Lower leg skin (tissue), 4 donors: ENCODE measurements at regions not wholly inside any gene's neighbourhood (a gene's known extent, or its start where the extent isn't known, plus 50 kb on each side); places are given as distances from the start of the nearest gene placed in this dataset.

Experiments used
- DNase-seq, 2 donors: peaks; one replicate each; pipeline ENCODE4 v3.0.0-alpha.2; 2019; ENCODE audit warnings: low spot score in 2 of 2
- H3K4me3 ChIP-seq: fragments of 200-600 bp; sonication (generic); 2 replicates; pipeline ENCODE4 v1.5.1; 2017; ENCODE audit warnings: mild to moderate bottlenecking, low read depth; ENCODE audit not compliant: poor library complexity, severe bottlenecking
- CTCF ChIP-seq, 3 donors: fragments of 450-650 bp; IDR thresholded peaks; one replicate each; pipeline ENCODE4 v1.5.1; 2016; ENCODE audit warnings: antibody characterized with exemption in 3 of 3, mild to moderate bottlenecking in 3 of 3, moderate library complexity in 2 of 3
- POLR2A ChIP-seq, 2 donors: fragments of 450-650 bp; IDR thresholded peaks; one replicate each; pipeline ENCODE4 v1.6.1; 2016 to 2017; ENCODE audit warnings: antibody characterized with exemption in 2 of 2, mild to moderate bottlenecking in 1 of 2, moderate library complexity in 1 of 2
- WGBS, 2 donors: methylation state at CpG; one replicate each; pipeline ENCODE4 v1.1.5; 2018; 5-methylcytosine and 5-hydroxymethylcytosine counted together
- intact Hi-C: fragments of 100-400 bp; cut with DNase I; formaldehyde crosslinking; loops from one replicate; pipeline ENCODE4 v1.15.0; 2023; ENCODE audit warnings: low total_unique reads

GRCh38 chr18:56107821-56108477 lies 520.0 kb upstream of the TCF4 start:
- no peak overlapping the region for H3K4me3 ChIP-seq
- 90 to 93% methylated on average over 5 of the region's 5 CpGs for WGBS, 2 donors
- intact Hi-C loops = no loop called here
- no peak for DNase-seq
- no peak for TF ChIP-seq CTCF (IDR thresholded peaks at IDR 0.05)
- no peak for TF ChIP-seq POLR2A (IDR thresholded peaks at IDR 0.05)

GRCh38 chr18:56100090-56100722 lies 512.2 kb upstream of the TCF4 start:
- no peak overlapping the region for H3K4me3 ChIP-seq
- WGBS, 2 donors = 77 to 81% methylated on average over 6 of the region's 6 CpGs
- TF ChIP-seq CTCF (IDR thresholded peaks at IDR 0.05) (no peak), POLR2A (IDR thresholded peaks at IDR 0.05) (no peak)
- intact Hi-C loops = no loop called here
- DNase-seq = no peak

- no peak for DNase-seq
- intact Hi-C loops = no loop called here
- H3K4me3 ChIP-seq = no peak overlapping the region
- 43 to 48% methylated on average over 5 of the region's 5 CpGs for WGBS, 2 donors
- TF ChIP-seq POLR2A (IDR thresholded peaks at IDR 0.05) = no peak
- TF ChIP-seq CTCF (IDR thresholded peaks at IDR 0.05) = no peak
These were observed 509.6 kb upstream of the TCF4 start for GRCh38 chr18:56097621-56098020.

GRCh38 chr18:56096861-56097260 lies 508.9 kb upstream of the TCF4 start:
- 80 to 81% methylated on average over 4 of the region's 4 CpGs for WGBS, 2 donors
- TF ChIP-seq CTCF (IDR thresholded peaks at IDR 0.05) = no peak
- DNase-seq = no peak
- intact Hi-C loops = no loop called here
- no peak overlapping the region for H3K4me3 ChIP-seq

GRCh38 chr18:56089612-56090258 lies 501.7 kb upstream of the TCF4 start:
- H3K4me3 ChIP-seq = no peak overlapping the region
- WGBS, 2 donors = 86 to 87% methylated on average over 4 of the region's 4 CpGs
- TF ChIP-seq POLR2A (IDR thresholded peaks at IDR 0.05) (no peak), CTCF (IDR thresholded peaks at IDR 0.05) (no peak)
- DNase-seq = no peak
- intact Hi-C loops = no loop called here
